Breast epithelium (tissue), 4 donors: ENCODE measurements at regions not wholly inside any gene's neighbourhood (a gene's known extent, or its start where the extent isn't known, plus 50 kb on each side); places are given as distances from the start of the nearest gene placed in this dataset.

Source experiments
- DNase-seq, 2 donors: peaks; one replicate each; pipeline ENCODE4 v3.0.0-alpha.2; 2019; ENCODE audit warnings: low spot score in 2 of 2
- H3K27ac ChIP-seq, 2 donors: fragments of 200-600 bp; sonication (generic) in 1 of 2; one replicate each; pipeline ENCODE4 v1.5.1; 2016 to 2019; ENCODE audit warnings: mild to moderate bottlenecking in 1 of 2
- H3K27me3 ChIP-seq, 2 donors: fragments of 200-600 bp; sonication (generic) in 1 of 2; one replicate each; pipeline versions ENCODE4 v1.5.1 to v1.6.0; 2017 to 2019; ENCODE audit warnings: control low read depth in 1 of 2, mild to moderate bottlenecking in 1 of 2
- H3K36me3 ChIP-seq: fragments of 200-600 bp; one replicate; pipeline ENCODE4 v1.5.1; 2019
- H3K4me1 ChIP-seq, 2 donors: fragments of 200-600 bp; sonication (generic); one replicate each; pipeline ENCODE4 v1.5.1; 2016 to 2019; ENCODE audit warnings: control low read depth in 1 of 2
- H3K4me3 ChIP-seq, 3 donors: fragments of 200-600 bp; sonication (generic); 1 replicate in 2 of 3; 2 replicates in 1 of 3; pipeline ENCODE4 v1.5.1; 2016 to 2019; ENCODE audit warnings: mild to moderate bottlenecking in 3 of 3, moderate library complexity in 2 of 3
- H3K9me3 ChIP-seq, 2 donors: fragments of 200-600 bp; sonication (generic) in 1 of 2; one replicate each; pipeline ENCODE4 v1.5.1; 2016 to 2019; ENCODE audit warnings: control low read depth in 1 of 2
- CTCF ChIP-seq, 3 donors: fragments of 450-650 bp; IDR thresholded peaks; one replicate each; pipeline ENCODE4 v1.5.1; 2016 to 2017; ENCODE audit warnings: antibody characterized with exemption in 3 of 3, mild to moderate bottlenecking in 3 of 3, moderate library complexity in 3 of 3
- POLR2A ChIP-seq: fragments of 450-650 bp; IDR thresholded peaks from one replicate; pipeline ENCODE4 v1.6.1; 2016; ENCODE audit warnings: antibody characterized with exemption, mild to moderate bottlenecking, moderate library complexity
- POLR2AphosphoS5 ChIP-seq, 3 donors: sonication (generic); formaldehyde crosslinking; IDR thresholded peaks; one replicate each; pipeline ENCODE4 v1.6.1; 2017; ENCODE audit warnings: antibody characterized with exemption in 3 of 3
- intact Hi-C: fragments of 100-400 bp; cut with DNase I; formaldehyde crosslinking; loops from one replicate; pipeline ENCODE4 v1.15.1; 2023; ENCODE audit warnings: low total_unique reads

- intact Hi-C loops, result loop anchor here (10.0 kb wide), 1 partner anchor 275 kb away; no protein-coding TSS in a partner anchor
- H3K27me3 ChIP-seq, result peaks cover 0 to 36% of the 10 kb centered on the region in 2 donors
- DNase-seq, result no peak
- no peaks in the 10 kb centered on the region for H3K9me3 ChIP-seq
- H3K4me1 ChIP-seq, result no peaks in the 10 kb centered on the region
- H3K27ac ChIP-seq, result no peak overlapping the region
- H3K4me3 ChIP-seq, result no peak overlapping the region
- no peaks in the 10 kb centered on the region for H3K36me3 ChIP-seq
- TF ChIP-seq CTCF (IDR thresholded peaks at IDR 0.05) (no peak), POLR2A (no peak), POLR2AphosphoS5 (IDR thresholded peaks at IDR 0.05) (no peak)
Measured at GRCh38 chr22:45099961-45100360, 63.8 kb upstream of the NUP50 start.

- Histone ChIP-seq H3K4me1 (no peaks in the 10 kb centered on the region), H3K36me3 (no peaks in the 10 kb centered on the region), H3K27me3 (peaks cover 0 to 24% of the 10 kb centered on the region in 2 donors), H3K4me3 (no peak overlapping the region), H3K9me3 (no peaks in the 10 kb centered on the region), H3K27ac (no peak overlapping the region)
- DNase-seq, result no peak
- TF ChIP-seq CTCF (IDR thresholded peaks at IDR 0.05) (peak in 1 of 3 donors; percentile 29), POLR2A (no peak), POLR2AphosphoS5 (IDR thresholded peaks at IDR 0.05) (no peak)
- intact Hi-C loops, result no loop called here
Measured at GRCh38 chr22:45101515-45102227, 62.1 kb upstream of the NUP50 start.

GRCh38 chr22:45102896-45103420 is 60.8 kb upstream of the NUP50 start:
- no peak for TF ChIP-seq POLR2A
- no peak for TF ChIP-seq CTCF (IDR thresholded peaks at IDR 0.05)
- TF ChIP-seq POLR2AphosphoS5 (IDR thresholded peaks at IDR 0.05), result no peak
- intact Hi-C loops, result no loop called here
- H3K36me3 ChIP-seq, result no peaks in the 10 kb centered on the region
- H3K4me1 ChIP-seq, result no peaks in the 10 kb centered on the region
- H3K9me3 ChIP-seq, result no peaks in the 10 kb centered on the region
- H3K27ac ChIP-seq, result no peak overlapping the region
- peaks cover 0 to 34% of the 10 kb centered on the region in 2 donors for H3K27me3 ChIP-seq
- DNase-seq, result no peak
- no peak overlapping the region for H3K4me3 ChIP-seq

- no peak overlapping the region for H3K27ac ChIP-seq
- TF ChIP-seq POLR2AphosphoS5 (IDR thresholded peaks at IDR 0.05), result no peak
- TF ChIP-seq CTCF (IDR thresholded peaks at IDR 0.05), result no peak
- TF ChIP-seq POLR2A, result no peak
- H3K9me3 ChIP-seq, result no peaks in the 10 kb centered on the region
- intact Hi-C loops, result no loop called here
- H3K4me3 ChIP-seq, result no peak overlapping the region
- no peaks in the 10 kb centered on the region for H3K4me1 ChIP-seq
- H3K27me3 ChIP-seq, result peaks cover 0 to 34% of the 10 kb centered on the region in 2 donors
- H3K36me3 ChIP-seq, result no peaks in the 10 kb centered on the region
- DNase-seq, result no peak
Measured at GRCh38 chr22:45103756-45104155, 60.0 kb upstream of the NUP50 start.

GRCh38 chr22:45104313-45104712 is 59.4 kb upstream of the NUP50 start:
- intact Hi-C loops, result no loop called here
- Histone ChIP-seq H3K36me3 (no peaks in the 10 kb centered on the region), H3K27ac (no peak overlapping the region), H3K27me3 (peaks cover 0 to 34% of the 10 kb centered on the region in 2 donors), H3K9me3 (no peaks in the 10 kb centered on the region), H3K4me1 (no peaks in the 10 kb centered on the region), H3K4me3 (no peak overlapping the region)
- DNase-seq, result no peak
- no peak for TF ChIP-seq POLR2A
- TF ChIP-seq POLR2AphosphoS5 (IDR thresholded peaks at IDR 0.05), result no peak
- TF ChIP-seq CTCF (IDR thresholded peaks at IDR 0.05), result no peak
